Cardiac fibroblast (primary cell): ENCODE measurements at regions not wholly inside any gene's neighbourhood (a gene's known extent, or its start where the extent isn't known, plus 50 kb on each side); places are given as distances from the start of the nearest gene placed in this dataset.
"Not testable (repeated sequence)": the region's sequence is repeated elsewhere in the genome, so short reads cannot be mapped to it uniquely, and the experiment has no call there.

Experiments
- DNase-seq, 2 donors: peaks; one replicate each; pipeline versions ENCODE4 v3.0.0 to v3.0.0-alpha.2; 2010; ENCODE audit warnings: low read depth in 2 of 2
- H3K4me3 ChIP-seq, 2 donors: replicated peaks in 1 of 2; 1 replicate in 1 of 2; 2 replicates in 1 of 2; pipeline ENCODE4 v1.5.1; 2011; ENCODE audit warnings: low read depth in 2 of 2, low read length in 2 of 2, mild to moderate bottlenecking in 2 of 2, moderate library complexity in 1 of 2
- CTCF ChIP-seq: IDR thresholded peaks from one replicate; pipeline ENCODE4 v1.5.1; 2011; ENCODE audit warnings: low read depth, mild to moderate bottlenecking, low read length, inconsistent platforms

- TF ChIP-seq CTCF = no peak
- no peak overlapping the region for H3K4me3 ChIP-seq
- peak; percentile 80 to 94 for DNase-seq
Observed at GRCh38 chr12:116376354-116377193, 99.1 kb upstream of the MED13L start.

GRCh38 chr12:116377194-116377571 is 99.7 kb upstream of the MED13L start:
- not testable (repeated sequence) for H3K4me3 ChIP-seq, DNase-seq

- no peak for DNase-seq
- no peak for TF ChIP-seq CTCF
- no peak overlapping the region for H3K4me3 ChIP-seq
Observed at GRCh38 chr12:116378002-116378401, 100.5 kb upstream of the MED13L start.

GRCh38 chr12:116380108-116380507 is 102.6 kb upstream of the MED13L start:
- no peak for DNase-seq
- H3K4me3 ChIP-seq = no peak overlapping the region
- no peak for TF ChIP-seq CTCF

GRCh38 chr12:116380740-116381139 is 103.2 kb upstream of the MED13L start:
- not testable (repeated sequence) for DNase-seq, H3K4me3 ChIP-seq

- no peak for TF ChIP-seq CTCF
- peak overlapping the region in 1 of 2 donors; percentile 6 for H3K4me3 ChIP-seq
- no peak for DNase-seq
Observed at GRCh38 chr12:116381240-116381743, 103.8 kb upstream of the MED13L start.

GRCh38 chr12:116381744-116382685 is 104.5 kb upstream of the MED13L start:
- no peak for TF ChIP-seq CTCF
- peak overlapping the region in 1 of 2 donors; percentile 19 for H3K4me3 ChIP-seq

More at GRCh38 chr12:116381744-116382685, 104.5 kb upstream of the MED13L start:
- DNase-seq = peak; percentile 94 to 98
